ENCODE measurements at regions not wholly inside any gene's neighbourhood (a gene's known extent, or its start where the extent isn't known, plus 50 kb on each side); places are given as distances from the start of the nearest gene placed in this dataset.
"Not testable (repeated sequence)": the region's sequence is repeated elsewhere in the genome, so short reads cannot be mapped to it uniquely, and the experiment has no call there.

GRCh38 chr5:21336478-21336877, 1348.5 kb upstream of the CDH18 start:
- TF ChIP-seq CTCF, POLR2A (IDR thresholded peaks at IDR 0.05): not testable (repeated sequence)
